ENCODE measurements at regions not wholly inside any gene's neighbourhood (a gene's known extent, or its start where the extent isn't known, plus 50 kb on each side); places are given as distances from the start of the nearest gene placed in this dataset.
A peak's percentile ranks its signal among the peaks of the same experiment; 100 is the strongest.

DNA sequence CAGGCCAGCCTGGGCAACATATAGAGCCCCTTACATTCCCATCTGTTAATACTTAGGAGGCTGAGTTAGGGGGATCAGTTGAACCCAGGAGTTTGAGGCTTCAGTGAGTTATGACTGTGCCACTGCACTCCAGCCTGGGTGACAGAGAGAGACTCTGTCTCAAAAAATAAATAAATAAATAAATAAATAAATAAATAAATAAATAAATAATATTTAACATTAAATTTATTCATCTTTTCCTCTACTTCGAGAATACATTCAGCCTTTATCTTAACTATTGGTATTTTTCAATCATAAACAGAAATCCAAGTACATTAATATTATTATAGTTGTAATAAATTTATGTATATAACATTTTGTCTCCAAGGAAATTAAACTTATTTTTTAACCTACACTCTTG, 1227.7 kb upstream of the GJE1 start (continued):
- TF ChIP-seq BRD9 (IDR thresholded peaks at IDR 0.05; ENCODE audit: low read depth, partially characterized antibody): no peak

DNA sequence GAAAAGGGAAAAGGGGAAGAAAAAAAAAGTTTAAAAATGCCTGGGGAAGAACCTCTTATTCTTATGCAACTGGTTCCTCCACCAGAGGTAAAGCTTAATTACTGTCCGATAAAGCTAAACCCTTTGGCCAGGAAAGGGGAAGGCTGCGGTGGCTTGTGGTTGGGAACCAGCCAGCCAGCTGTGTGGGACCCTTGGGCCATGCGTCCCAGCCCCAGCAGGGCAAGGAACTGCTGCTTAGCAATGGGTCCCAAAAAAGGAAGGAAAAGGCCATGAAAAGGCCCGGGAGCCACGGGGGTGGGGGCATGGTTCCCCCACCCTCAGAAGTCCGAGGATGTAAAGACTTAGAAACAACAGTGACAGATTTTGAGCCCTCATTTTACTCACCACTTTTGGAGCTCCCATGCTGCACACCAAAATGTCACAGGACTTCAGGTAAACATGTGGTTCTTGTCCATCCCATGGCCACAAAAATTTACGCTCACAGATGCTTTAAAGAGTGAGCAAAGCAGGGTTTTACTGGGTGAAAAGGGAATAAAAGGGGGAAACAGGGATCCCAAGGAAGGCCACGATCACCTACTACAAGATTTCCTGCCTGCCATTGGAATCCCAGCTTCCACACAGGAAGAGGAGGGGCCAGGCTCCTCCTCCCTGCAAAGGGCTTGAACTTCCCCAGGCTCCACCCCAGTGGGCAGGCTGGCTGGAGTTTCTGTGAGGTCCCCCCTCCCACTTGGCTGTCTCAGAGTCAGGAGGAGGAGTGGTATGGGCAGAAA, 1234.7 kb upstream of the GJE1 start:
- Histone ChIP-seq H3K36me3 (ENCODE audit: control insufficient read depth, insufficient read depth, low read length) (peaks cover 16% of the 10 kb centered on the region; the same call in 2 of the 3 replicates), H3K4me3 (peak overlapping the region; percentile 58), H3K9me1 (ENCODE audit: control insufficient read depth, insufficient read depth, low read length) (no peaks in the 10 kb centered on the region), H3K9ac (ENCODE audit: insufficient read depth in 1 of 2, low read depth in 2 of 2, low read length in 2 of 2) (peak overlapping the region; percentile 71 to 86), H3K27me3 (ENCODE audit: control insufficient read depth in 2 of 2, insufficient read depth in 2 of 2, low read length in 2 of 2) (no peaks in the 10 kb centered on the region), H3K27ac (ENCODE audit: extremely low read depth, low read depth, low read length) (peak overlapping the region; percentile 80), H3K4me2 (ENCODE audit: insufficient read depth, low read length) (peak overlapping the region; percentile 75), H2AFZ (ENCODE audit: low read depth, low read length) (peak overlapping the region; percentile 79), H4K20me1 (replicated peaks; ENCODE audit: control insufficient read depth, insufficient read depth, low read length) (no peaks in the 10 kb centered on the region), H3K79me2 (ENCODE audit: control insufficient read depth, insufficient read depth, low read length) (peaks cover 40% of the 10 kb centered on the region), H3K4me1 (replicated peaks in 1 of 2; ENCODE audit: control insufficient read depth in 2 of 2, insufficient read depth in 2 of 2, low read length in 2 of 2) (no peaks in the 10 kb centered on the region), H3K9me3 (replicated peaks; ENCODE audit: control insufficient read depth, insufficient read depth, low read depth, low read length) (no peaks in the 10 kb centered on the region)
- ChIA-PET POLR2A (interaction anchor here (0.8 kb wide), 1 partner anchor 10 kb away, joined by 3 read pairs; no protein-coding TSS in a partner anchor), CTCF (ENCODE audit: low intra/inter-chr PET ratio) (no interaction called here)
- in situ Hi-C loops (cut with MboI): no loop called here
- intact Hi-C loops (cut with micrococcal nuclease): no loop called here
- peak; percentile 82 for FAIRE-seq
- TSS peak; percentile 76 for BruUV-seq (replicated peaks)
- ATAC-seq: peak; percentile 98
- peak; percentile 39 to 83 (median 40) for DNase-seq (ENCODE audit: extremely low read depth in 1 of 4, low spot score in 3 of 4)
- WGBS (ENCODE audit: insufficient coverage, low coverage, missing lambda C conversion rate): 0% methylated on average over 8 of the region's 8 CpGs
- TF ChIP-seq POLR2B (IDR thresholded peaks at IDR 0.05; ENCODE audit: low read depth, partially characterized antibody) (peak; percentile 62), SP1 (CRISPR knock-in tag; IDR thresholded peaks at IDR 0.05) (0 out of 2 replicates have a peak, but pooled peaks have one; percentile 57), TAF1 (IDR thresholded peaks at IDR 0.05; ENCODE audit: control insufficient read depth, extremely low read depth, insufficient read depth, low read length, severe bottlenecking) (peak; percentile 39), VEZF1 (CRISPR knock-in tag; IDR thresholded peaks at IDR 0.05) (peak; percentile 61), TCF15 (CRISPR knock-in tag; IDR thresholded peaks at IDR 0.05) (no peak), MAZ (CRISPR knock-in tag; conservative IDR thresholded peaks at IDR 0.05 in 1 of 2, IDR thresholded peaks at IDR 0.05 in 1 of 2) (peak in 1 of 2 experiments; percentile 52; a peak in 1 of 4 replicates), ZNF512 (tag; IDR thresholded peaks at IDR 0.05) (0 out of 2 replicates have a peak, but pooled peaks have one; percentile 29), MBD1 (CRISPR knock-in tag; IDR thresholded peaks at IDR 0.05) (no peak)
- TF ChIP-seq, protein P1, sequence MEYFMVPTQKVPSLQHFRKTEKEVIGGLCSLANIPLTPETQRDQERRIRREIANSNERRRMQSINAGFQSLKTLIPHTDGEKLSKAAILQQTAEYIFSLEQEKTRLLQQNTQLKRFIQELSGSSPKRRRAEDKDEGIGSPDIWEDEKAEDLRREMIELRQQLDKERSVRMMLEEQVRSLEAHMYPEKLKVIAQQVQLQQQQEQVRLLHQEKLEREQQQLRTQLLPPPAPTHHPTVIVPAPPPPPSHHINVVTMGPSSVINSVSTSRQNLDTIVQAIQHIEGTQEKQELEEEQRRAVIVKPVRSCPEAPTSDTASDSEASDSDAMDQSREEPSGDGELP (CRISPR knock-in tag; IDR thresholded peaks at IDR 0.05; ENCODE audit: borderline replicate concordance): peak; percentile 52; the same call in 1 of the 2 replicates
- TF ChIP-seq, protein P2, sequence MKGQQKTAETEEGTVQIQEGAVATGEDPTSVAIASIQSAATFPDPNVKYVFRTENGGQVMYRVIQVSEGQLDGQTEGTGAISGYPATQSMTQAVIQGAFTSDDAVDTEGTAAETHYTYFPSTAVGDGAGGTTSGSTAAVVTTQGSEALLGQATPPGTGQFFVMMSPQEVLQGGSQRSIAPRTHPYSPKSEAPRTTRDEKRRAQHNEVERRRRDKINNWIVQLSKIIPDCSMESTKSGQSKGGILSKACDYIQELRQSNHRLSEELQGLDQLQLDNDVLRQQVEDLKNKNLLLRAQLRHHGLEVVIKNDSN (CRISPR knock-in tag; IDR thresholded peaks at IDR 0.05): no peak

Measured in K562 (cell line).